ENCODE measurements at regions not wholly inside any gene's neighbourhood (a gene's known extent, or its start where the extent isn't known, plus 50 kb on each side); places are given as distances from the start of the nearest gene placed in this dataset.

GRCh38 chr2:43032213-43033015 is 194.0 kb downstream of the ZFP36L2 start:
- TF ChIP-seq CTCF (IDR thresholded peaks at IDR 0.05) (no peak), POLR2A (IDR thresholded peaks at IDR 0.05) (peak in 1 of 2 donors; percentile 18)
